MM.1S (cell line): ENCODE measurements at regions not wholly inside any gene's neighbourhood (a gene's known extent, or its start where the extent isn't known, plus 50 kb on each side); places are given as distances from the start of the nearest gene placed in this dataset.

Experiments used
- DNase-seq: peaks from one replicate; pipeline ENCODE4 v3.0.0-alpha.2; 2015
- H2AFZ ChIP-seq: fragments of 300-600 bp; sonication (generic); 2 replicates; pipeline ENCODE4 v1.6.0; 2016; ENCODE audit warnings: antibody characterized with exemption, low read length
- H3F3A ChIP-seq: fragments of 300-600 bp; sonication (generic); 2 replicates; pipeline ENCODE4 v1.6.1; 2016; ENCODE audit warnings: mild to moderate bottlenecking, antibody characterized with exemption, low read length, moderate library complexity, mixed read lengths; ENCODE audit not compliant: insufficient read depth
- H3K27ac ChIP-seq: fragments of 300-600 bp; sonication (generic); 2 replicates; pipeline ENCODE4 v1.5.1; 2016; ENCODE audit warnings: mild to moderate bottlenecking, low read length
- H3K27me3 ChIP-seq: fragments of 300-600 bp; sonication (generic); replicated peaks from 2 replicates; pipeline ENCODE4 v1.6.0; 2016; ENCODE audit warnings: low read length; ENCODE audit not compliant: insufficient read depth
- H3K36me3 ChIP-seq: fragments of 300-600 bp; sonication (generic); replicated peaks from 2 replicates; pipeline ENCODE4 v1.6.1; 2016; ENCODE audit warnings: mild to moderate bottlenecking, low read length, mixed read lengths; ENCODE audit not compliant: insufficient read depth
- H3K4me1 ChIP-seq: fragments of 300-600 bp; sonication (generic); 2 replicates; pipeline ENCODE4 v1.6.1; 2016; ENCODE audit warnings: low read length, mixed read lengths
- H3K4me2 ChIP-seq: fragments of 300-600 bp; sonication (generic); 2 replicates; pipeline ENCODE4 v1.6.0; 2016; ENCODE audit warnings: low read depth, low read length
- H3K4me3 ChIP-seq: fragments of 300-600 bp; sonication (generic); 2 replicates; pipeline ENCODE4 v1.5.1; 2016; ENCODE audit warnings: low read length, mixed read lengths
- H3K79me2 ChIP-seq: fragments of 300-600 bp; sonication (generic); 2 replicates; pipeline ENCODE4 v1.6.1; 2016; ENCODE audit warnings: mixed run types, low read length, mixed read lengths
- H3K9ac ChIP-seq: fragments of 300-600 bp; sonication (generic); 2 replicates; pipeline ENCODE4 v1.6.1; 2016; ENCODE audit warnings: low read length, mixed read lengths
- H3K9me2 ChIP-seq: fragments of 300-600 bp; sonication (generic); replicated peaks from 2 replicates; pipeline ENCODE4 v1.6.1; 2016; ENCODE audit warnings: mild to moderate bottlenecking, low read length, mixed read lengths; ENCODE audit not compliant: insufficient read depth
- H3K9me3 ChIP-seq: fragments of 300-600 bp; sonication (generic); replicated peaks from 2 replicates; pipeline ENCODE4 v1.6.1; 2016; ENCODE audit warnings: mild to moderate bottlenecking, low read length, mixed read lengths; ENCODE audit not compliant: insufficient read depth
- H4K20me1 ChIP-seq: fragments of 300-600 bp; sonication (generic); 2 replicates; pipeline ENCODE4 v1.6.1; 2016; ENCODE audit warnings: mild to moderate bottlenecking, low read length, moderate library complexity, mixed read lengths; ENCODE audit not compliant: insufficient read depth
- EZH2 ChIP-seq: fragments of 300-600 bp; sonication (generic); optimal IDR thresholded peaks from 2 replicates; pipeline ENCODE3; 2017; ENCODE audit warnings: low read depth, mild to moderate bottlenecking, antibody characterized with exemption, low read length, mixed read lengths
- EZH2phosphoT487 ChIP-seq: fragments of 300-600 bp; sonication (generic); IDR thresholded peaks from 2 replicates; pipeline ENCODE4 v1.6.1; 2018; ENCODE audit warnings: antibody characterized with exemption, low read length
- TF ChIP-seq, protein P1 (sequence below): fragments of 300-600 bp; sonication (generic); IDR thresholded peaks from 2 replicates; pipeline ENCODE4 v1.5.1; 2016; ENCODE audit warnings: antibody characterized with exemption, low read length, mixed read lengths

DNA sequence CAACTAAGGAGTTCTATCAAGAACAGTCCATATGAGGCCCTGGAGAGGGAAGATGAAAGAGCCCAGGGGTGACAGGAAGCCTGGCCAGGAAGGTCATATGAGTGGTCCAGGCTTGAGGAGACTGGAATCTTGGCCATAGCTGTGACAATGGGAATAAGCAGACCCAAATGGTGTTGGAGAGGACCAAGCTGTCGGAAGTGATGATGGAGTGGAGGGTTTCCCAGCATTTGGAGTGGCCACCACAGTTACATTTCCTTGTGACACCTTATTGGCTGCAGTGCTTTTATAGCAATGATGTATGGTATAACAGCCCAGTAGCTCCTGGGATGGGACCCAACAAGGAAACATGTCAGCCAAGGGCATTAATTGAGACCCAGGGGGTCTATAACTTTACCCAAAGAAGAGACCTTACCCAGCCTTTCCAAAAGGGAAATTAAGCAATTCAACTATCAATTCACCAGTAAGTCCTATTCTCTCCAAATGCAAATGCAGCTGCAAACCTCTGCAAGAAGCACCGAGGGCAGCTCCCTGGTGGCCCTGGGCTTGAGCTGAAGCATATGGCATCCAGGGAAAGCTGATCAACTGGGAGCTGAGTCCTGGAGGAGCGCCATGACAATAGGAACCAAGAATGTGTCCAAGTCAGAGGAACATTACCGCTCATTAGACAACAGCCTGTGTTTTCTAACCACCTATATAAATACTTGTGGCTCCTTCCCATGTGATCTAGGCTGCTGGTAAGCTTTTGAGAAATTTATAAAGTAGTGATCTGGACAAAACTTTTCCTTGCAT lies 219.4 kb downstream of the SOD2 start:
- no peaks in the 10 kb centered on the region for H3K27me3 ChIP-seq
- no peaks in the 10 kb centered on the region for H4K20me1 ChIP-seq
- H2AFZ ChIP-seq: no peak overlapping the region
- TF ChIP-seq EZH2phosphoT487: no peak
- TF ChIP-seq EZH2: no peak
- TF ChIP-seq, protein P1, sequence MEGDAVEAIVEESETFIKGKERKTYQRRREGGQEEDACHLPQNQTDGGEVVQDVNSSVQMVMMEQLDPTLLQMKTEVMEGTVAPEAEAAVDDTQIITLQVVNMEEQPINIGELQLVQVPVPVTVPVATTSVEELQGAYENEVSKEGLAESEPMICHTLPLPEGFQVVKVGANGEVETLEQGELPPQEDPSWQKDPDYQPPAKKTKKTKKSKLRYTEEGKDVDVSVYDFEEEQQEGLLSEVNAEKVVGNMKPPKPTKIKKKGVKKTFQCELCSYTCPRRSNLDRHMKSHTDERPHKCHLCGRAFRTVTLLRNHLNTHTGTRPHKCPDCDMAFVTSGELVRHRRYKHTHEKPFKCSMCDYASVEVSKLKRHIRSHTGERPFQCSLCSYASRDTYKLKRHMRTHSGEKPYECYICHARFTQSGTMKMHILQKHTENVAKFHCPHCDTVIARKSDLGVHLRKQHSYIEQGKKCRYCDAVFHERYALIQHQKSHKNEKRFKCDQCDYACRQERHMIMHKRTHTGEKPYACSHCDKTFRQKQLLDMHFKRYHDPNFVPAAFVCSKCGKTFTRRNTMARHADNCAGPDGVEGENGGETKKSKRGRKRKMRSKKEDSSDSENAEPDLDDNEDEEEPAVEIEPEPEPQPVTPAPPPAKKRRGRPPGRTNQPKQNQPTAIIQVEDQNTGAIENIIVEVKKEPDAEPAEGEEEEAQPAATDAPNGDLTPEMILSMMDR: no peak
- H3K9me2 ChIP-seq: no peaks in the 10 kb centered on the region
- H3K27ac ChIP-seq: no peak overlapping the region
- no peak for DNase-seq
- no peaks in the 10 kb centered on the region for H3K79me2 ChIP-seq
- no peaks in the 10 kb centered on the region for H3K9me3 ChIP-seq
- H3K4me2 ChIP-seq: no peak overlapping the region
- no peak overlapping the region for H3K9ac ChIP-seq
- no peak overlapping the region for H3K4me3 ChIP-seq
- no peaks in the 10 kb centered on the region for H3F3A ChIP-seq
- no peaks in the 10 kb centered on the region for H3K4me1 ChIP-seq
- H3K36me3 ChIP-seq: no peaks in the 10 kb centered on the region

DNA sequence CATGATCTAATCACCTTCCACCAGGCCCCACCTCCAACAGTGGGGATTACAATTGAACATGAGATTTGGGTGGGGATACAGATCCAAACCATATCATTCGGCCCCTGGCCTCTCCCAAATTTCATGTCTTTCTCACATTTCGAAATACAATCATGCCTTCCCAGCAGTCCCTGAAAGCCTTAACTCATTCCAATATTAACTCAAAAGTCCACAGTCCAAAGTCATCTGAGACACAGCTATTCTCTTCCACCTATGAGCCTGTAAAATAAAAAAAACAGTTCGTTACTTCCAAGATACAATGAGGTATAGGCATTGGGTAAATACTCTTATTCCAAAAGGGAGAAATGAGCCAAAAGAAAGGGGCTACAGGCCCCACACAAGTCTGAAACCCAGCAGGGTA lies 222.6 kb downstream of the SOD2 start:
- Histone ChIP-seq H2AFZ (no peak overlapping the region), H4K20me1 (no peaks in the 10 kb centered on the region), H3K9me2 (no peaks in the 10 kb centered on the region), H3K27ac (no peak overlapping the region), H3K4me2 (no peak overlapping the region), H3K9me3 (no peaks in the 10 kb centered on the region), H3K27me3 (no peaks in the 10 kb centered on the region), H3K4me3 (no peak overlapping the region), H3K9ac (no peak overlapping the region), H3K4me1 (no peaks in the 10 kb centered on the region), H3K36me3 (no peaks in the 10 kb centered on the region), H3F3A (no peaks in the 10 kb centered on the region), H3K79me2 (no peaks in the 10 kb centered on the region)
- TF ChIP-seq, protein P1: no peak
- TF ChIP-seq EZH2phosphoT487: no peak
- TF ChIP-seq EZH2: no peak
- DNase-seq: no peak

DNA sequence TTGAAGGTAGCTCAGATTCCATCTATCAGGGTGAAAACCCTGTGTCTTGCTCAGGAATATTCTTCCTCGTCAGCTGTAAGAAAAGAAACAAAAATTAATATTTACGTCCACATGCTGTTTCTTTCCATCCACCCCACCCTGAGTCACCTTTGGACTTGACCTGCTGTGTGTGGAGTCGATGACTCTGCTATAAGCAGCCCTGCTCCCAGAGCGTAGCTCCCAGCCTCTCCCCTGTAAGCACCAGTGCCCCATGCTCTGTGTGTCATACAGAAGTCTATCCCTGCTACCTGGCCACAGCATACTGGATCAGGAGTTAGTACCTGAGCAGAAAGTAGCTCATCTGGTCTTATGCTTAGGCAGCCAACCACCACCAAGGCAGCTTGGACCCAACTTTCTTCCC lies 223.6 kb downstream of the SOD2 start:
- TF ChIP-seq EZH2: no peak
- TF ChIP-seq, protein P1: no peak
- no peak for TF ChIP-seq EZH2phosphoT487
- no peaks in the 10 kb centered on the region for H3K9me2 ChIP-seq

More for the DNA sequence above, 223.6 kb downstream of the SOD2 start:
- Histone ChIP-seq H4K20me1 (no peaks in the 10 kb centered on the region), H3K79me2 (no peaks in the 10 kb centered on the region), H3K27ac (no peak overlapping the region), H3K9ac (no peak overlapping the region), H3K36me3 (no peaks in the 10 kb centered on the region), H3K4me3 (no peak overlapping the region), H3K4me2 (no peak overlapping the region), H3K27me3 (no peaks in the 10 kb centered on the region), H3K4me1 (no peaks in the 10 kb centered on the region), H2AFZ (no peak overlapping the region), H3K9me3 (no peaks in the 10 kb centered on the region), H3F3A (no peaks in the 10 kb centered on the region)
- no peak for DNase-seq
